PC-9 (cell line): ENCODE measurements at regions not wholly inside any gene's neighbourhood (a gene's known extent, or its start where the extent isn't known, plus 50 kb on each side); places are given as distances from the start of the nearest gene placed in this dataset.

Source experiments
- BruUV-seq: library from RNA; stranded (reverse); fragments of 400-500 nt; replicated peaks from 2 replicates; lab custom pipeline; 2021; lab: Mats Ljungman, UMichigan
- CTCF ChIA-PET: fragments of 300-600 bp; sonication (Branson Sonifier 250); formaldehyde crosslinking; loops from one replicate; lab custom pipeline; 2022; ENCODE audit warnings: antibody characterized with exemption; lab: Charles Lee
- POLR2A ChIA-PET: fragments of 300-600 bp; sonication (Branson Sonifier 250); formaldehyde crosslinking; loops from one replicate; lab custom pipeline; 2022; ENCODE audit warnings: antibody characterized with exemption; ENCODE audit not compliant: unreplicated experiment; lab: Charles Lee
- DNase-seq, 2 experiments: peaks; one replicate each; pipeline versions ENCODE4 v3.0.0 to v3.0.0-alpha.2; 2015 to 2022; ENCODE audit warnings: mixed read lengths in 1 of 2
- H2AFZ ChIP-seq: fragments of 200-600 bp; sonication (generic); 2 replicates; pipeline ENCODE4 v1.8.1; 2017; ENCODE audit warnings: antibody characterized with exemption
- H3F3A ChIP-seq: fragments of 200-600 bp; sonication (generic); 2 replicates; pipeline ENCODE4 v1.8.1; 2017; ENCODE audit warnings: antibody characterized with exemption, mild to moderate bottlenecking, low read depth; ENCODE audit not compliant: insufficient read depth
- H3K27ac ChIP-seq: fragments of 200-600 bp; sonication (generic); 2 replicates; pipeline ENCODE4 v1.6.1; 2016; ENCODE audit warnings: mixed run types
- H3K27me3 ChIP-seq: fragments of 200-600 bp; sonication (generic); 2 replicates; pipeline ENCODE4 v1.6.1; 2016; ENCODE audit warnings: low read depth, mixed run types; ENCODE audit not compliant: insufficient read depth
- H3K36me3 ChIP-seq: fragments of 200-600 bp; sonication (generic); 2 replicates; pipeline ENCODE4 v1.6.1; 2016; ENCODE audit warnings: low read depth, mixed run types
- H3K4me1 ChIP-seq: fragments of 200-600 bp; sonication (generic); replicated peaks from 2 replicates; pipeline ENCODE4 v1.6.1; 2016; ENCODE audit warnings: mixed run types; ENCODE audit not compliant: insufficient read depth
- H3K4me2 ChIP-seq: fragments of 200-600 bp; sonication (generic); 2 replicates; pipeline ENCODE4 v1.6.1; 2017; ENCODE audit warnings: mixed run types
- H3K4me3 ChIP-seq: fragments of 200-600 bp; sonication (generic); 2 replicates; pipeline ENCODE4 v1.6.1; 2016; ENCODE audit warnings: mixed run types
- H3K79me2 ChIP-seq: fragments of 200-600 bp; sonication (generic); 2 replicates; pipeline ENCODE4 v1.6.1; 2017; ENCODE audit warnings: low read depth, mixed run types
- H3K9me2 ChIP-seq: fragments of 200-600 bp; sonication (generic); 2 replicates; pipeline ENCODE4 v1.8.1; 2017; ENCODE audit warnings: mild to moderate bottlenecking; ENCODE audit not compliant: insufficient read depth
- H3K9me3 ChIP-seq: fragments of 200-600 bp; sonication (generic); 2 replicates; pipeline ENCODE4 v1.8.1; 2016; ENCODE audit warnings: low read depth; ENCODE audit not compliant: insufficient read depth
- H4K20me1 ChIP-seq: fragments of 200-600 bp; sonication (generic); 2 replicates; pipeline ENCODE4 v1.8.1; 2017; ENCODE audit not compliant: insufficient read depth
- EZH2 ChIP-seq: fragments of 200-600 bp; sonication (generic); IDR thresholded peaks from 2 replicates; pipeline ENCODE4 v1.8.0; 2017; ENCODE audit warnings: antibody characterized with exemption, low read depth
- intact Hi-C: fragments of 100-400 bp; cut with micrococcal nuclease; formaldehyde crosslinking; loops from one replicate; pipeline ENCODE4 v1.10.0; 2022; ENCODE audit not compliant: unreplicated experiment
- TF ChIP-seq, protein P1 (sequence below): fragments of 200-600 bp; sonication (generic); conservative IDR thresholded peaks from 2 replicates; pipeline ENCODE4 v1.6.1; 2017; ENCODE audit warnings: mixed run types, antibody characterized with exemption, mild to moderate bottlenecking, moderate library complexity

DNA sequence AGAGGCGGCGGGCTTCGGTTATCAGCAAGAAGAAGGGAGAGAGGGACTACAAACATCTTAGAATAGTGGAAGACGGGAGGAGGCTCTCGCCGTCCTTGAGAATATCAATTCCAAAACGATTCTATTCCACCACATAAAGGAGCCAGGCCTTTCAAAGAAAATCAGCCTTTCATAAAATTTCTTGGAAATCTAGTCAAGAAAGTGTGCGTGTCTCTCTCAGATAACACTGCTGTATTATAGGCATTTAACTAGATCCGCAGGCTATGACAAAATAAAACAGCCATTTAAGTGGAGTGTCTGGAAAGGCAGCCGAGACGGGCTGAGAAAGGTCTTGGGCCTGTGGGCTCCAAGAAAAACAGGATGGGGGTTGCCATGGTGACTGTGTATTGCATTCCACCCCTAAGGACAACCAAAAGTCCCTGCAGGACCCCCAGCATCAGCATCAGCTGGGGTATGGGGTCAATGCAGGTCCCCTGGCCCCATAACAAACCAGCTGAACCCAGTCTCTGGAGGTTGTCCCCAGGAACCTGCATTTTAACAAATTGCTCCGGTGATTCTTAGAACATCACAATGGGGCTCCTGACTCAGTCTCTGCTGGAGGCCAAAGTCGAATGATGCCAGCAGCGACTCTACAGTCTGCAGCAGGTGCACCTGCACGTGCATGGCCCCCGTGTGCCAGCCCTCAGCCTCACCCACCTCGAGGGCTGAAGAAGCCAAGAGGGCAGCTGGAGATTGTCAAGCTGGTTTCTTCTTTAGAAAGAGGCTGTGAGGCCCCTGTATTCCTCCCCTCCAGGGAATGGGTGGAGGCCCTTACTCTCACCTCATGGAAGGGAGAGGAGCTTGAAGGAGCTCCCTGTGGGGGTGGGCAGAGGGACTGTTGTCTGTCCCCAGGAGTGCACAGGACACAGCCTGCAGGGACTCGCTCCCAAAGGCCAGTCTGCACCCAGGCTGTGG lies 287.4 kb downstream of the NPHP4 start:
- CTCF ChIA-PET = no interaction called here
- no peak overlapping the region for H2AFZ ChIP-seq
- BruUV-seq = no TSS peak
- H3K4me1 ChIP-seq = no peaks in the 10 kb centered on the region
- H4K20me1 ChIP-seq = no peaks in the 10 kb centered on the region
- no peak for DNase-seq
- H3K9me3 ChIP-seq = no peaks in the 10 kb centered on the region
- no peak for TF ChIP-seq EZH2
- TF ChIP-seq, protein P1, sequence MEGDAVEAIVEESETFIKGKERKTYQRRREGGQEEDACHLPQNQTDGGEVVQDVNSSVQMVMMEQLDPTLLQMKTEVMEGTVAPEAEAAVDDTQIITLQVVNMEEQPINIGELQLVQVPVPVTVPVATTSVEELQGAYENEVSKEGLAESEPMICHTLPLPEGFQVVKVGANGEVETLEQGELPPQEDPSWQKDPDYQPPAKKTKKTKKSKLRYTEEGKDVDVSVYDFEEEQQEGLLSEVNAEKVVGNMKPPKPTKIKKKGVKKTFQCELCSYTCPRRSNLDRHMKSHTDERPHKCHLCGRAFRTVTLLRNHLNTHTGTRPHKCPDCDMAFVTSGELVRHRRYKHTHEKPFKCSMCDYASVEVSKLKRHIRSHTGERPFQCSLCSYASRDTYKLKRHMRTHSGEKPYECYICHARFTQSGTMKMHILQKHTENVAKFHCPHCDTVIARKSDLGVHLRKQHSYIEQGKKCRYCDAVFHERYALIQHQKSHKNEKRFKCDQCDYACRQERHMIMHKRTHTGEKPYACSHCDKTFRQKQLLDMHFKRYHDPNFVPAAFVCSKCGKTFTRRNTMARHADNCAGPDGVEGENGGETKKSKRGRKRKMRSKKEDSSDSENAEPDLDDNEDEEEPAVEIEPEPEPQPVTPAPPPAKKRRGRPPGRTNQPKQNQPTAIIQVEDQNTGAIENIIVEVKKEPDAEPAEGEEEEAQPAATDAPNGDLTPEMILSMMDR = no peak
- H3K27me3 ChIP-seq = peaks cover 82% of the 10 kb centered on the region
- H3K79me2 ChIP-seq = no peaks in the 10 kb centered on the region
- no peaks in the 10 kb centered on the region for H3K9me2 ChIP-seq
- no peaks in the 10 kb centered on the region for H3F3A ChIP-seq
- H3K4me3 ChIP-seq = no peak overlapping the region
- H3K36me3 ChIP-seq = no peaks in the 10 kb centered on the region
- H3K4me2 ChIP-seq = no peak overlapping the region
- POLR2A ChIA-PET = no interaction called here
- H3K27ac ChIP-seq = no peak overlapping the region
- intact Hi-C loops = no loop called here

DNA sequence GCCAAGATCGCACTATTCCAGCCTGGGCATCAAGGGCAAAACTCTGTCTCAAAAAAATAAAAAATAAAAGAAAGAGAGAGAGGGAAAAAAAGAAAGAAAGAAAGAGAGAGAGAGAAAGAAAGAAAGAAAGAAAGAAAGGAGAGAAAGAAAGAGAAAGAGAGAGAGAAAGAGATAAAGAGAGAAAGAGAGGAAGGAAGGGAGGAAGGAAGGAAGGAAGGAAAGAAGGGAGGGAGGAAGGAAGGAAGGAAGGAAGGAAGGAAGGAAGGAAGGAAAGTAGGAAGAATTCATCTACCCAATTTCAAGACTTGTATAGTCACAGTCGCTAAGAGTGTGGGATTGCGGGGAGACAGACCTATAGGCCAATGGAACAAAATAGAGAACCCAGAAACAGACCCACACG lies 290.6 kb downstream of the NPHP4 start:
- no peak for DNase-seq
- no peaks in the 10 kb centered on the region for H4K20me1 ChIP-seq
- H3K79me2 ChIP-seq = no peaks in the 10 kb centered on the region
- H3K4me1 ChIP-seq = no peaks in the 10 kb centered on the region
- CTCF ChIA-PET = no interaction called here
- H3K27ac ChIP-seq = no peak overlapping the region
- BruUV-seq = no TSS peak
- no peak overlapping the region for H2AFZ ChIP-seq
- POLR2A ChIA-PET = no interaction called here
- no peaks in the 10 kb centered on the region for H3K9me3 ChIP-seq
- H3K4me2 ChIP-seq = no peak overlapping the region
- H3K4me3 ChIP-seq = no peak overlapping the region
- intact Hi-C loops = no loop called here
- H3K9me2 ChIP-seq = no peaks in the 10 kb centered on the region
- no peaks in the 10 kb centered on the region for H3K36me3 ChIP-seq
- no peaks in the 10 kb centered on the region for H3F3A ChIP-seq
- TF ChIP-seq EZH2 = no peak
- TF ChIP-seq, protein P1 = no peak
- peaks cover 75% of the 10 kb centered on the region for H3K27me3 ChIP-seq

DNA sequence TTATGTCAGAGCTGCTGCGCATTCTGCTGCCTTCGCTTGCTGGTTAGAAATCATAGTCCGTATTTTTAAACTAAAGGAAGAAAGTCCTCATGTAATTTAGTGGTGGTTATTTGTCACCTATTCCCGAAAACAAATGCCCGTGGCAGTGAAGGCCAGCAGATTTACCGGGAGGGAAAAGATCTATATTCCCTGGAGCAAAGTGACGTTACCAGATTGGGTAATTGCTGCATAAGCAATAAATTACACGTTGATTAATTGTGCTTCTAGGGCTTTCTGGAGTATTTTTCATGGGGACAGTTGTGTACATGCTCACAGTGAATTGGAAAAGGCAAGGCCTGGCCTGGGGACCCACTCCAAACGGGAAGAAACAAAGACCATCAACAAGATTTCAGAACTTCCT lies 298.7 kb downstream of the NPHP4 start:
- ChIA-PET POLR2A (no interaction called here), CTCF (no interaction called here)
- H3K9me2 ChIP-seq = no peaks in the 10 kb centered on the region
- no peak overlapping the region for H3K4me3 ChIP-seq
- peaks cover 72% of the 10 kb centered on the region for H3K27me3 ChIP-seq
- H3F3A ChIP-seq = no peaks in the 10 kb centered on the region
- H2AFZ ChIP-seq = no peak overlapping the region
- H3K4me2 ChIP-seq = no peak overlapping the region
- no peak for DNase-seq
- no peaks in the 10 kb centered on the region for H3K79me2 ChIP-seq
- TF ChIP-seq, protein P1 = no peak
- TF ChIP-seq EZH2 = no peak
- intact Hi-C loops = no loop called here
- no TSS peak for BruUV-seq
- H3K9me3 ChIP-seq = no peaks in the 10 kb centered on the region
- no peaks in the 10 kb centered on the region for H4K20me1 ChIP-seq
- H3K27ac ChIP-seq = no peak overlapping the region
- no peaks in the 10 kb centered on the region for H3K36me3 ChIP-seq
- no peaks in the 10 kb centered on the region for H3K4me1 ChIP-seq
